Endothelial cell of umbilical vein (primary cell): ENCODE measurements at regions not wholly inside any gene's neighbourhood (a gene's known extent, or its start where the extent isn't known, plus 50 kb on each side); places are given as distances from the start of the nearest gene placed in this dataset.

Experiments
- BruUV-seq: library from RNA; stranded (reverse); fragments of 400-500 nt; replicated peaks from 2 replicates; lab custom pipeline; 2021; lab: Mats Ljungman, UMichigan
- CTCF ChIA-PET: fragments of 300-600, 350-600 bp; sonication (Branson Sonifier 250); formaldehyde crosslinking; loops from one replicate; lab custom pipeline; 2021; ENCODE audit warnings: antibody characterized with exemption, inconsistent platforms; lab: Charles Lee
- POLR2A ChIA-PET: fragments of 300-600, 350-600 bp; sonication (Branson Sonifier 250); formaldehyde crosslinking; loops from one replicate; lab custom pipeline; 2021; ENCODE audit warnings: antibody characterized with exemption, inconsistent platforms; lab: Charles Lee
- DNase-seq: peaks from one replicate; pipeline ENCODE4 v3.0.0-alpha.2; 2011; ENCODE audit warnings: low read depth, low spot score
- FAIRE-seq: peaks from 2 replicates; lab custom pipeline; 2011; peaks lifted over from hg19 to GRCh38; lab: Jason Lieb, UNC
- H2AFZ ChIP-seq: 2 replicates; pipeline ENCODE4 v1.6.0; 2012; ENCODE audit warnings: low read depth, low read length, control low read depth, inconsistent platforms
- H3K27ac ChIP-seq: 2 replicates; pipeline ENCODE4 v1.5.1; 2011; ENCODE audit warnings: low read depth, mild to moderate bottlenecking, control low read depth, low read length, moderate library complexity; ENCODE audit not compliant: insufficient read depth
- H3K27me3 ChIP-seq, 2 experiments: 2 replicates each; pipeline versions ENCODE4 v1.6.0 to v1.6.1; 2011; ENCODE audit warnings: low read length in 2 of 2, mixed read lengths in 1 of 2; ENCODE audit not compliant: control insufficient read depth in 2 of 2, insufficient read depth in 2 of 2
- H3K36me3 ChIP-seq, 2 experiments: 2 replicates in 1 of 2; 3 replicates in 1 of 2; pipeline ENCODE4 v1.5.1; 2011; ENCODE audit warnings: low read length in 2 of 2, mild to moderate bottlenecking in 1 of 2, moderate library complexity in 1 of 2; ENCODE audit not compliant: control insufficient read depth in 2 of 2, insufficient read depth in 2 of 2; ENCODE audit errors: extremely low read depth in 1 of 2
- H3K4me1 ChIP-seq: 3 replicates; pipeline ENCODE4 v1.5.1; 2011; ENCODE audit warnings: mild to moderate bottlenecking, low read length; ENCODE audit not compliant: control insufficient read depth, insufficient read depth; ENCODE audit errors: extremely low read depth
- H3K4me2 ChIP-seq: 2 replicates; pipeline ENCODE4 v1.6.1; 2011; ENCODE audit warnings: low read length, control low read depth, mixed read lengths; ENCODE audit not compliant: insufficient read depth
- H3K4me3 ChIP-seq, 3 experiments: fragments of 200-600 bp in 1 of 3; sonication (generic), shearing (Covaris generic) in 1 of 3; replicated peaks in 1 of 3; 2 replicates each; pipeline ENCODE4 v1.5.1; 2011 to 2016; ENCODE audit warnings: control low read depth in 3 of 3, low read length in 3 of 3, mild to moderate bottlenecking in 2 of 3, inconsistent platforms in 1 of 3, low read depth in 1 of 3, moderate library complexity in 1 of 3; ENCODE audit not compliant: insufficient read depth in 1 of 3
- H3K79me2 ChIP-seq: 2 replicates; pipeline ENCODE4 v1.6.0; 2012; ENCODE audit warnings: low read length, inconsistent platforms; ENCODE audit not compliant: control insufficient read depth, insufficient read depth
- H3K9ac ChIP-seq: replicated peaks from 2 replicates; pipeline ENCODE3; 2011; ENCODE audit warnings: low read length, control low read depth; ENCODE audit not compliant: insufficient read depth; ENCODE audit errors: extremely low read depth
- H3K9me1 ChIP-seq: replicated peaks from 3 replicates; pipeline ENCODE4 v1.6.0; 2011; ENCODE audit warnings: mild to moderate bottlenecking, low read length; ENCODE audit not compliant: control insufficient read depth, insufficient read depth; ENCODE audit errors: extremely low read depth
- H3K9me3 ChIP-seq: replicated peaks from 2 replicates; pipeline ENCODE4 v1.5.1; 2012; ENCODE audit warnings: low read length, inconsistent platforms; ENCODE audit not compliant: control insufficient read depth, insufficient read depth
- H4K20me1 ChIP-seq: replicated peaks from 2 replicates; pipeline ENCODE3; 2011; ENCODE audit warnings: mild to moderate bottlenecking, low read length; ENCODE audit not compliant: control insufficient read depth, insufficient read depth; ENCODE audit errors: extremely low read depth
- CTCF ChIP-seq, 2 donors: IDR thresholded peaks; 1 replicate in 1 of 2; 2 replicates in 1 of 2; pipeline ENCODE4 v1.5.1; 2011; ENCODE audit warnings: low read length in 2 of 2, mild to moderate bottlenecking in 2 of 2, moderate library complexity in 2 of 2, control low read depth in 1 of 2, inconsistent platforms in 1 of 2, low read depth in 1 of 2; ENCODE audit not compliant: insufficient read depth in 1 of 2; ENCODE audit errors: extremely low read depth in 1 of 2
- FOS ChIP-seq: IDR thresholded peaks from 2 replicates; pipeline ENCODE4 v1.6.1; 2011; ENCODE audit warnings: mild to moderate bottlenecking, low read length, moderate library complexity, borderline replicate concordance; ENCODE audit not compliant: insufficient read depth
- GATA2 ChIP-seq: IDR thresholded peaks from 2 replicates; pipeline ENCODE4 v1.7.0; 2011; ENCODE audit warnings: low read depth, mild to moderate bottlenecking, moderate library complexity, mixed read lengths, low read length; ENCODE audit not compliant: insufficient read length, insufficient read depth
- JUN ChIP-seq: IDR thresholded peaks from 2 replicates; pipeline ENCODE4 v1.6.1; 2011; ENCODE audit warnings: borderline replicate concordance, low read depth; ENCODE audit not compliant: insufficient read length, insufficient read depth
- MYC ChIP-seq: IDR thresholded peaks from one replicate; pipeline ENCODE4 v1.6.1; 2011; ENCODE audit warnings: mild to moderate bottlenecking, low read depth, low read length
- POLR2AphosphoS5 ChIP-seq: IDR thresholded peaks from 2 replicates; pipeline ENCODE4 v1.6.1; 2012; ENCODE audit warnings: low read depth, mild to moderate bottlenecking, control low read depth, low read length, moderate library complexity; ENCODE audit not compliant: insufficient read depth
- dilution Hi-C: fragments of 300-500 bp; cut with MboI; formaldehyde crosslinking; loops from one replicate; pipeline ENCODE4 v1.15.0; 2019; ENCODE audit warnings: low sequenced_read_pairs; ENCODE audit not compliant: extremely low pct_ligation_motif_present
- intact Hi-C: fragments of 100-400 bp; cut with micrococcal nuclease; formaldehyde crosslinking; loops from one replicate; pipeline ENCODE4 v1.10.0; 2022

DNA sequence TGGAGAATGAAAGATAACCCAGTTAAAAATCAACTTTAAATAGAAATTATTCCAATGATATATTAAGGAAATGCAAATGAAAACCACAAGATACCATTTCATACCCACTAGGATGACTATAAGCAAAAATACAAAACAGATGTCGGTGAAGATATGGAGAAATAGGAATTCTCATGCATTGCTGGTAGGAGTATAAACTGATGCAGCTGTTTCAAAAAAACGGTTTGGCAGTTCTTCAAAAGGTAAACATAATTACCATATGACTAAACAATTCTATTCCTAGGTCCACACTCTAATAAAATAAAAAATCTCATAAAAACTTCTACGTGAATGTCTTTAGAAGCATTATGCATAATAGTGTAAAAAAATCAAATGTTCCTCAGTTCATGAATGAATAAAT, 763.3 kb upstream of the BRINP3 start:
- CTCF ChIA-PET: no interaction called here
- Histone ChIP-seq H3K9me1 (no peaks in the 10 kb centered on the region), H3K4me2 (no peak overlapping the region), H3K4me3 (no peak overlapping the region), H3K27me3 (no peaks in the 10 kb centered on the region), H3K4me1 (no peaks in the 10 kb centered on the region), H3K79me2 (no peaks in the 10 kb centered on the region), H3K36me3 (no peaks in the 10 kb centered on the region), H2AFZ (no peak overlapping the region), H3K27ac (no peak overlapping the region), H3K9me3 (no peaks in the 10 kb centered on the region), H3K9ac (no peak overlapping the region), H4K20me1 (no peaks in the 10 kb centered on the region)
- TF ChIP-seq JUN (no peak), MYC (no peak), FOS (no peak), GATA2 (no peak), POLR2AphosphoS5 (no peak), CTCF (IDR thresholded peaks at IDR 0.05; ENCODE audit: extremely low read depth in 1 of 2, insufficient read depth in 1 of 2, low read depth in 1 of 2, low read length in 2 of 2) (no peak)
- no peak for DNase-seq
- dilution Hi-C loops (no loop called here), intact Hi-C loops (no loop called here)
- no peak for FAIRE-seq
- BruUV-seq: no TSS peak
- POLR2A ChIA-PET: no interaction called here
